CD4-positive, alpha-beta T cell (primary cell): ENCODE measurements at regions not wholly inside any gene's neighbourhood (a gene's known extent, or its start where the extent isn't known, plus 50 kb on each side); places are given as distances from the start of the nearest gene placed in this dataset.

ENCODE experiments used
- ATAC-seq: fragments of 200-7000 bp; cut with Tn5 transposase; one replicate; pipeline ENCODE4 v1.10.0; 2022; ENCODE audit warnings: mild to moderate bottlenecking; ENCODE audit not compliant: poor library complexity
- CTCF ChIA-PET: fragments of 350-600 bp; sonication (Branson Sonifier 250); formaldehyde crosslinking; loops from one replicate; lab custom pipeline; 2021; ENCODE audit warnings: antibody characterized with exemption, inconsistent platforms; lab: Charles Lee
- POLR2A ChIA-PET: fragments of 350-600 bp; sonication (Branson Sonifier 250); formaldehyde crosslinking; loops from one replicate; lab custom pipeline; 2021; ENCODE audit warnings: antibody characterized with exemption, inconsistent platforms; lab: Charles Lee
- DNase-seq, 14 experiments: peaks; one replicate each; pipeline ENCODE4 v3.0.0-alpha.2; 2013 to 2020; ENCODE audit warnings: mixed read lengths in 2 of 14
- H3K27ac ChIP-seq, 2 donors: one replicate each; pipeline versions ENCODE4 v1.5.1 to v1.7.0; 2013; ENCODE audit warnings: low read length in 2 of 2, low read depth in 1 of 2, mild to moderate bottlenecking in 1 of 2
- H3K27me3 ChIP-seq, 2 experiments: 1 replicate in 1 of 2; 2 replicates in 1 of 2; pipeline versions ENCODE4 v1.6.1 to v1.7.0; 2013; ENCODE audit warnings: low read length in 2 of 2, control low read depth in 1 of 2, mild to moderate bottlenecking in 1 of 2, moderate library complexity in 1 of 2; ENCODE audit not compliant: insufficient read depth in 2 of 2, control insufficient read depth in 1 of 2
- H3K36me3 ChIP-seq: one replicate; pipeline ENCODE4 v1.6.1; 2013; ENCODE audit warnings: low read length, control low read depth; ENCODE audit not compliant: insufficient read depth
- H3K4me1 ChIP-seq: one replicate; pipeline ENCODE4 v1.6.1; 2013; ENCODE audit warnings: low read length, control low read depth; ENCODE audit not compliant: insufficient read depth
- H3K4me3 ChIP-seq: one replicate; pipeline ENCODE4 v1.5.1; 2013; ENCODE audit warnings: mild to moderate bottlenecking, low read length, moderate library complexity
- H3K9me3 ChIP-seq, 2 experiments: 1 replicate in 1 of 2; 2 replicates in 1 of 2; pipeline versions ENCODE4 v1.6.1 to v1.7.0; 2013; ENCODE audit warnings: low read length in 2 of 2, mild to moderate bottlenecking in 2 of 2, control low read depth in 1 of 2, moderate library complexity in 1 of 2; ENCODE audit not compliant: control insufficient read depth in 1 of 2, insufficient read depth in 1 of 2
- H3K27ac Mint-ChIP-seq: one replicate; pipeline ENCODE4 v1.8.0; 2020; ENCODE audit warnings: mixed read lengths
- H3K27me3 Mint-ChIP-seq: one replicate; pipeline ENCODE4 v1.8.0; 2021; ENCODE audit warnings: mixed read lengths
- H3K36me3 Mint-ChIP-seq: one replicate; pipeline ENCODE4 v1.8.0; 2021; ENCODE audit warnings: low read depth, mixed read lengths
- H3K4me1 Mint-ChIP-seq: one replicate; pipeline ENCODE4 v1.8.0; 2021; ENCODE audit warnings: low read depth, mixed read lengths
- H3K4me3 Mint-ChIP-seq: one replicate; pipeline ENCODE4 v1.8.0; 2020; ENCODE audit warnings: mild to moderate bottlenecking, mixed read lengths
- H3K9me3 Mint-ChIP-seq: one replicate; pipeline ENCODE4 v1.8.0; 2020; ENCODE audit warnings: mixed read lengths
- CTCF ChIP-seq: fragments of 200-600 bp; IDR thresholded peaks from one replicate; pipeline ENCODE4 v1.8.0; 2022; ENCODE audit warnings: antibody characterized with exemption, mild to moderate bottlenecking
- intact Hi-C, 2 experiments: fragments of 100-400 bp; cut with DNase I in 1 of 2; cut with micrococcal nuclease in 1 of 2; formaldehyde crosslinking; loops; one replicate each; pipeline versions ENCODE4 v1.15.1 to v1.9.0; 2023 to 2025; cut with DNase I, micrococcal nuclease

- intact Hi-C loops: no loop called here
- no peak for TF ChIP-seq CTCF
- Mint-ChIP-seq H3K36me3 (no peaks in the 10 kb centered on the region), H3K27me3 (no peaks in the 10 kb centered on the region), H3K27ac (no peak overlapping the region), H3K9me3 (no peaks in the 10 kb centered on the region), H3K4me3 (no peak overlapping the region), H3K4me1 (peaks cover 15% of the 10 kb centered on the region)
- no peaks in the 10 kb centered on the region for H3K27me3 ChIP-seq
- H3K9me3 ChIP-seq: no peaks in the 10 kb centered on the region
- ChIA-PET POLR2A (no interaction called here), CTCF (no interaction called here)
- H3K36me3 ChIP-seq: no peaks in the 10 kb centered on the region
- H3K4me1 ChIP-seq: no peaks in the 10 kb centered on the region
- H3K27ac ChIP-seq: no peak overlapping the region
- no peak for ATAC-seq
- no peak overlapping the region for H3K4me3 ChIP-seq
- no peak for DNase-seq
Observed at GRCh38 chr13:84934911-84935310, 864.3 kb downstream of the SLITRK6 start.

GRCh38 chr13:84933797-84934196 is 865.4 kb downstream of the SLITRK6 start:
- no peaks in the 10 kb centered on the region for H3K27me3 ChIP-seq
- ChIA-PET CTCF (no interaction called here), POLR2A (no interaction called here)
- no peak overlapping the region for H3K4me3 ChIP-seq
- ATAC-seq: no peak
- intact Hi-C loops: no loop called here
- no peaks in the 10 kb centered on the region for H3K9me3 Mint-ChIP-seq
- H3K4me3 Mint-ChIP-seq: no peak overlapping the region
- no peaks in the 10 kb centered on the region for H3K36me3 Mint-ChIP-seq
- DNase-seq: no peak
- H3K4me1 Mint-ChIP-seq: peaks cover 15% of the 10 kb centered on the region
- TF ChIP-seq CTCF: no peak
- H3K36me3 ChIP-seq: no peaks in the 10 kb centered on the region
- no peak overlapping the region for H3K27ac ChIP-seq
- no peaks in the 10 kb centered on the region for H3K9me3 ChIP-seq
- H3K4me1 ChIP-seq: no peaks in the 10 kb centered on the region
- H3K27me3 Mint-ChIP-seq: no peaks in the 10 kb centered on the region
- H3K27ac Mint-ChIP-seq: no peak overlapping the region

GRCh38 chr13:84931264-84931663 is 868.0 kb downstream of the SLITRK6 start:
- no peak for DNase-seq
- ChIA-PET CTCF (no interaction called here), POLR2A (no interaction called here)
- Histone ChIP-seq H3K4me1 (no peaks in the 10 kb centered on the region), H3K4me3 (no peak overlapping the region), H3K36me3 (no peaks in the 10 kb centered on the region), H3K27me3 (no peaks in the 10 kb centered on the region), H3K9me3 (peaks cover 0 to 9% of the 10 kb centered on the region in 2 experiments), H3K27ac (no peak overlapping the region)
- intact Hi-C loops: no loop called here
- H3K4me3 Mint-ChIP-seq: no peak overlapping the region
- no peak for ATAC-seq
- TF ChIP-seq CTCF: no peak
- H3K27me3 Mint-ChIP-seq: no peaks in the 10 kb centered on the region
- H3K9me3 Mint-ChIP-seq: no peaks in the 10 kb centered on the region
- H3K27ac Mint-ChIP-seq: no peak overlapping the region
- H3K4me1 Mint-ChIP-seq: peaks cover 15% of the 10 kb centered on the region
- no peaks in the 10 kb centered on the region for H3K36me3 Mint-ChIP-seq
